Cardiac muscle cell (in vitro differentiated cells and primary cell): ENCODE measurements at regions not wholly inside any gene's neighbourhood (a gene's known extent, or its start where the extent isn't known, plus 50 kb on each side); places are given as distances from the start of the nearest gene placed in this dataset.

Experiments
- DNase-seq, 2 donors: peaks; one replicate each; pipeline versions ENCODE4 v3.0.0 to v3.0.0-alpha.2; 2010 to 2017; ENCODE audit warnings: low read depth in 1 of 2, low spot score in 1 of 2
- H3K27ac ChIP-seq: fragments of 200-600 bp; sonication (generic); 2 replicates; pipeline ENCODE4 v1.5.1; 2016
- H3K27me3 ChIP-seq: fragments of 200-600 bp; sonication (generic); 2 replicates; pipeline ENCODE4 v1.6.0; 2016; ENCODE audit warnings: control low read depth
- H3K36me3 ChIP-seq: fragments of 200-600 bp; sonication (generic); 2 replicates; pipeline ENCODE4 v1.5.1; 2016; ENCODE audit warnings: control low read depth
- H3K4me1 ChIP-seq: fragments of 200-600 bp; sonication (generic); 2 replicates; pipeline ENCODE4 v1.8.1; 2017; ENCODE audit warnings: low read depth, mild to moderate bottlenecking, mixed run types
- H3K4me3 ChIP-seq: fragments of 200-600 bp; sonication (generic); 2 replicates; pipeline ENCODE4 v1.5.1; 2016; ENCODE audit warnings: mild to moderate bottlenecking
- H3K9me3 ChIP-seq: fragments of 200-600 bp; sonication (generic); 2 replicates; pipeline ENCODE4 v1.5.1; 2017; ENCODE audit warnings: low read depth, mild to moderate bottlenecking, control low read depth
- CTCF ChIP-seq: IDR thresholded peaks from 2 replicates; pipeline ENCODE4 v1.5.1; 2012; ENCODE audit warnings: low read depth, mild to moderate bottlenecking, low read length

GRCh38 chr3:127497166-127497565, 93.4 kb downstream of the TPRA1 start:
- no peak for TF ChIP-seq CTCF
- no peaks in the 10 kb centered on the region for H3K9me3 ChIP-seq
- H3K4me3 ChIP-seq: no peak overlapping the region
- no peak for DNase-seq
- H3K4me1 ChIP-seq: no peaks in the 10 kb centered on the region
- H3K27ac ChIP-seq: no peak overlapping the region
- no peaks in the 10 kb centered on the region for H3K27me3 ChIP-seq
- no peaks in the 10 kb centered on the region for H3K36me3 ChIP-seq

- H3K4me3 ChIP-seq: no peak overlapping the region
- TF ChIP-seq CTCF: no peak
- H3K9me3 ChIP-seq: no peaks in the 10 kb centered on the region
- no peak overlapping the region for H3K27ac ChIP-seq
- no peak for DNase-seq
- no peaks in the 10 kb centered on the region for H3K36me3 ChIP-seq
- H3K4me1 ChIP-seq: no peaks in the 10 kb centered on the region
- H3K27me3 ChIP-seq: no peaks in the 10 kb centered on the region
These were observed 94.5 kb downstream of the TPRA1 start for GRCh38 chr3:127495821-127496655.

- Histone ChIP-seq H3K4me3 (no peak overlapping the region), H3K9me3 (no peaks in the 10 kb centered on the region), H3K27ac (no peak overlapping the region), H3K27me3 (no peaks in the 10 kb centered on the region), H3K4me1 (no peaks in the 10 kb centered on the region), H3K36me3 (no peaks in the 10 kb centered on the region)
- no peak for DNase-seq
- no peak for TF ChIP-seq CTCF
These were observed 96.4 kb downstream of the TPRA1 start for GRCh38 chr3:127493924-127494646.

GRCh38 chr3:127492426-127492825, 98.1 kb downstream of the TPRA1 start:
- Histone ChIP-seq H3K4me1 (no peaks in the 10 kb centered on the region), H3K36me3 (no peaks in the 10 kb centered on the region), H3K27me3 (no peaks in the 10 kb centered on the region), H3K4me3 (no peak overlapping the region), H3K27ac (no peak overlapping the region), H3K9me3 (no peaks in the 10 kb centered on the region)
- no peak for TF ChIP-seq CTCF
- DNase-seq: no peak

GRCh38 chr3:127491909-127492308, 98.6 kb downstream of the TPRA1 start:
- Histone ChIP-seq H3K4me1 (no peaks in the 10 kb centered on the region), H3K4me3 (no peak overlapping the region), H3K9me3 (no peaks in the 10 kb centered on the region), H3K27ac (no peak overlapping the region), H3K36me3 (no peaks in the 10 kb centered on the region), H3K27me3 (no peaks in the 10 kb centered on the region)
- DNase-seq: no peak
- TF ChIP-seq CTCF: no peak
